GM06990 (cell line): ENCODE measurements at regions not wholly inside any gene's neighbourhood (a gene's known extent, or its start where the extent isn't known, plus 50 kb on each side); places are given as distances from the start of the nearest gene placed in this dataset.

Experiments
- DNase-seq: peaks from one replicate; pipeline ENCODE4 v3.0.0-alpha.2; 2011; ENCODE audit not compliant: insufficient read length; ENCODE audit errors: extremely low read depth
- H3K27me3 ChIP-seq: replicated peaks from 2 replicates; pipeline ENCODE4 v1.6.0; 2011; ENCODE audit warnings: low read length; ENCODE audit not compliant: control insufficient read depth, insufficient read depth
- H3K36me3 ChIP-seq: 2 replicates; pipeline ENCODE4 v1.5.1; 2011; ENCODE audit warnings: low read length; ENCODE audit not compliant: control insufficient read depth, insufficient read depth
- H3K4me3 ChIP-seq: replicated peaks from 2 replicates; pipeline ENCODE4 v1.5.1; 2011; ENCODE audit warnings: low read depth, mild to moderate bottlenecking, control low read depth, low read length
- CTCF ChIP-seq: IDR thresholded peaks from 2 replicates; pipeline ENCODE4 v1.5.1; 2011; ENCODE audit warnings: low read length, control low read depth, mild to moderate bottlenecking, inconsistent platforms; ENCODE audit not compliant: insufficient read depth, poor library complexity, severe bottlenecking

DNA sequence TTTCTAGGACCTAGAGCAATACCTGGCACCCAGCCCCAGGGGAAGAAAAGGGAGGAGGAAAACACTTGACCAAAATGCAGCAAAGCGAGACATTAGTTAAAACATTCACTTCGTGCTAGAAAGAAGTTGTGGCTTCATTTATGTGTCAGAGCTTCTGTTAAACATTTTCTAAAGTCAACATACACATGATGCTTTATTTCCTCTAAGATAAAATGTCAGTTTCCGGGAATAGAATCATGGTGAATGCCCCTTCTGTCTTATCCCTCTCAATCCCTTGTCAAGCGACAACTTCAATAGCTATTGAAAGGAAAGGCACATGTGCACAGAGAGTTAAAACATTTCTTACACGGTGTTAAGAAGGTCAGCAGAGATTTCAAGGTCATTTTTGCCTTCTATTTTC is 404.6 kb upstream of the CWC22 start:
- no peak overlapping the region for H3K4me3 ChIP-seq
- no peaks in the 10 kb centered on the region for H3K27me3 ChIP-seq
- no peaks in the 10 kb centered on the region for H3K36me3 ChIP-seq
- DNase-seq: no peak
- TF ChIP-seq CTCF: no peak

DNA sequence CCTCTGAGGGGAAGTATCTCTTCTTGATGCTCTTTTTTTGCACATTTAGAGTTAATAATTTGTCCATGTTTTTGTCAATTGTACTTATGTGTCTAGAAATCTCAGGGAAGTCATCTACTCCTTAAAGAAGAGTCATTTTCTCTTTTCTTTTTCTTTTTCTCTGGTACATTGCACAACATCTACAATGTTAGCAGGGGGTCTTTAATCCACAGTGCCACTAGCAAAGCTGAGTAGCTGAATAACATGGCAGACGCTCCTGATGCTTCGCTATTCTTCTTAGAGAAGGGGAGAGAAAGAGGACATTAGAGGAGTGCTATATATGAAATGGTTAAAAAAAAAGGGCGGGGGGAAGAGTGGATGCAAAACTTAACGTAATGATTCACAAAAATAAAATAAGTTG is 399.6 kb upstream of the CWC22 start:
- DNase-seq: no peak
- Histone ChIP-seq H3K27me3 (no peaks in the 10 kb centered on the region), H3K4me3 (no peak overlapping the region), H3K36me3 (no peaks in the 10 kb centered on the region)
- TF ChIP-seq CTCF: no peak

DNA sequence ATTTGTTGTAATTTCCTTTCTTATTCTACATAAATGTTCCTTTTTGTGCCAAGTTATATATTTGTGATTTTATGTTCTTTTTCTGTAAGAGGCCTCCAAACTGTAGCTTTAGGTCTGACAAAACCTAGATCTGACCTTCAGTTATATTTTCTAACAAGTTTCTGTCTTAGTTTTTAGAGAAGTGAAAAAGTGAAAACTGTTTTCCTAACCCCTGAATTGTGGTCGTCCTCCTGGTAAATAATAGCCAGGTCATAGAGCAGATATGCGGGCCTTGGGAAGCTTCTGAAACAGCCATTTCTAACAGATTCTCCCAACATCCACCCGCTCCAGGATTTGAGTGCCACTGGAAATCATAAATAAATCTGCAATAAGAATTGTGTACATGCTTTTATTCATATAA is 398.4 kb upstream of the CWC22 start:
- Histone ChIP-seq H3K4me3 (no peak overlapping the region), H3K36me3 (no peaks in the 10 kb centered on the region), H3K27me3 (no peaks in the 10 kb centered on the region)
- TF ChIP-seq CTCF: no peak
- no peak for DNase-seq

DNA sequence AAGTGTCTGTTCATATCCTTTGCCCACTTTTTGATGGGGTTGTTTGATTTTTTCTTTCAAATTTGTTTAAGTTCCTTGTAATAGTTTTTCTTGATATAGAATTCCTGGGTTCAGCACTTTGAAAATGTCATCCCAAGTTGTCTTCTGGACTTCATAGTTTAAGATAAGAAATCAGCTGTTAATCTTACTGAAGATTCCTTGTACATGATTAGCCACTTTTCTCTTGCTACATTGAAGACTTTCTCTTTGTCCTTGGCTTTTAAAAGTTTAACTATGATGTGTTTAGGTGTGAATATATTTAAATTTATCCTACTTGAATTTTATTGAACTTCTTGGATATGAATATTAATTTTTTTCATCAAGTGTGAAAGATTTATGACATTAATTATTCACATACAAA is 387.2 kb upstream of the CWC22 start:
- TF ChIP-seq CTCF: no peak
- H3K4me3 ChIP-seq: no peak overlapping the region
- no peaks in the 10 kb centered on the region for H3K36me3 ChIP-seq
- no peaks in the 10 kb centered on the region for H3K27me3 ChIP-seq
- DNase-seq: no peak

DNA sequence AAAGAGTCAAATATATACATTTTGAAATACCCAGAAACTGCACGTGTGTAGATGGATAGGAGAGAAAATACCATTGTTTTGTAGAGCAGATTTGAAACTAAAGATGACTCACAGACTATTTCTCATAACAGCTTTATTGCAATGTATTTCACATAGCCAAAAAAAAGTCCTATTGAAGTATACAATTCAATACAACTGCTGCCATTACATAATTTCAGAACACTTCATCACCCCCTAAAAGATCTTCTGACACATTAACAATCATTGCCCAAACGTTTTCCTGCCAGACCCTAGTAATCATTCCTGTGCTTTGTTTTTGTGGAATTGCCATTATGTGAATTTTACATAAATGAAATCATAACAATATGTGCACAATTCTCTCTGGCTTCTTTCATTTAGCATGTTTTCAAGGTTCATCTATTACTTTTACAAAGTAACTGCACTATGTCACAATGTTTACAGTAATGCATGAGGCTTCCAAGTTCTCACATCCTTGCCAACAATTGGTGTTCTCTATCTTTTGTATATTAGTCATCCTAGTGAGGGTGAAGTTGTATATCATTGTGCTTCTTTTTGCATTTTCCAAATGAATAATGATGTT is 378.6 kb upstream of the CWC22 start:
- no peaks in the 10 kb centered on the region for H3K27me3 ChIP-seq
- no peak overlapping the region for H3K4me3 ChIP-seq
- no peaks in the 10 kb centered on the region for H3K36me3 ChIP-seq
- TF ChIP-seq CTCF: no peak
- DNase-seq: no peak

- H3K36me3 ChIP-seq: no peaks in the 10 kb centered on the region
- DNase-seq: no peak
- TF ChIP-seq CTCF: no peak
- H3K27me3 ChIP-seq: no peaks in the 10 kb centered on the region
- no peak overlapping the region for H3K4me3 ChIP-seq
Measured at GRCh38 chr2:180376066-180376465, 369.0 kb upstream of the CWC22 start.
